ENCODE measurements at regions not wholly inside any gene's neighbourhood (a gene's known extent, or its start where the extent isn't known, plus 50 kb on each side); places are given as distances from the start of the nearest gene placed in this dataset.

- DNase-seq (ENCODE audit: low spot score), result no peak
Measured at GRCh38 chr13:48181482-48182145, 51.4 kb upstream of the ITM2B start.

GRCh38 chr13:48178126-48178525 lies 54.9 kb upstream of the ITM2B start:
- DNase-seq (ENCODE audit: low spot score), result no peak

DNA sequence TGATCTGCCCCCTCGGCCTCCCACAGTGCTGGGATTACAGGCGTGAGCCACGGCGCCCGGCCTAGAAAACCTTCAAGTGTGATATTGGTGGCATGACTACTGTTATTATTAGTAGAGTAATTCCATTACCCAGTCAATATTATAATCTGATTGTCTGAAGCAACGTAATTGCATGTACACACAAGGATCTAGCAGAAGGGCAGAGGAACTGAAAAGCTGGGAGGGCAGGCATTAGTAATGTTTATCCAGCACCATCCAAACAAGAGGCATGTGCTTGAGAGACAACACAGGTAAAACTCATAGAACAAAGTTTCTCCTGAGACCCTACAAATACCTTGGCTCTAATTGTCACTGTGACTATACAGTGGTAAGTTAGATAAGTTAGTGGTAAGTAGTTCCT lies 56.2 kb upstream of the ITM2B start:
- no peak for DNase-seq (ENCODE audit: low spot score)

DNA sequence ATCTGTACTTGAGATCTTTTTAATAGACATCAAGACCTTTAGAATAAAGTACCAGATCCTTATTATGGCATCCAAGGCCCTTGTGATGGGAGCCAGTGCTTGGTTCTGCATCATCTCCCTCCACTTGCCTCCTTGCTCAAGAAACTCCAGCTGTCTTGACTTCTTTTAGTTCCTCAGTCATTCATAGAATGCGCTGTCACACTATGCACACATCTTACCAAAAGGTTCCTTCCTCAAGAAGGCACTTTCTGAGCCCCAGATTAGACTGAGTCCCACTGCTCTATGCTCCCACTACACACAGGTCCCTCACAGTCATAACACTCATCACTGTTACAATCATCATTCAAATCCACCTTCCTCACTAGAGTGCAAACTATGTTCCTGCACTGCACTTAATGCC lies 57.8 kb upstream of the ITM2B start:
- no peak for DNase-seq (ENCODE audit: low spot score)

GRCh38 chr13:48167866-48168265 lies 65.1 kb upstream of the ITM2B start:
- DNase-seq (ENCODE audit: low spot score), result no peak

- no peak for DNase-seq (ENCODE audit: low spot score)
Measured at GRCh38 chr13:48165727-48166126, 67.3 kb upstream of the ITM2B start.

DNA sequence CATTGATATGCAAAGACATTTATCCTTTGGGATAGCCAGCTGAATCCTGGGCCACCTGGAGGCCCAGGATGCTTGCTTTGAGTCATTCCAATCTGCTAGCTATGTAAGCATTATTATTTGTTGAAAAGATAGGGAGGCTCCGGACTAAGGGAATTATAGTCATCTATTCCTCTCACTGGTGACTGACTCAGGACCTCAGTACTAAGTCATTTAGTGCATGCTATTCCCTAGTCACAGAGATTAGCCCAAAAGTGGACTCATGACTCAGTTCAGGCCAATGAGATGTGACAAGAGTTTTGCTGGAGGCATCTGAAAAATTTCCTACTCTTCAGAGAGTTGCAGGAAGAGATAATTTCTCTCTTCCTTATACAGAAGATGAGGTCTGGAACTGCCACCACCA lies 67.9 kb upstream of the ITM2B start:
- no peak for DNase-seq (ENCODE audit: low spot score)

DNA sequence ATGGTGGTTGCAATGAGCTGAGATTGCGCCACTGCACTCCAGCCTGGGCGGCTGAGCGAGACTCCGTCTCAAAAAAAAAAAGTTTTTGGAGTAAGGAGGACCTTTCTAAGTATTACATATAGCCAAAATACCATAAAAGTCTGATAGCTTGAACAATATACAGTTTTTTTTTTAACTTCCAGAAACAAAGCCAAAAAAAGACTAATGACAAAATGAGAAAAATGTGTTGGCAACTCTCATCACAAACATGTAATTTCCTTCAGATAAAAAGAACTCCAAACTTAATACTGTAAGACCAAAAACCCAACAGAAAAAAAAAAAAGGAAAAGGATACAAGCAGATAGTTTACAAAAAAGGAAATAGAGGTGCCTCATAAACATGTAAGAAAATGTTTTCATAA lies 68.2 kb upstream of the MED4 start:
- DNase-seq (ENCODE audit: low spot score), result no peak

- DNase-seq (ENCODE audit: low spot score), result no peak
Measured at GRCh38 chr13:48162217-48162616, 67.3 kb upstream of the MED4 start.

DNA sequence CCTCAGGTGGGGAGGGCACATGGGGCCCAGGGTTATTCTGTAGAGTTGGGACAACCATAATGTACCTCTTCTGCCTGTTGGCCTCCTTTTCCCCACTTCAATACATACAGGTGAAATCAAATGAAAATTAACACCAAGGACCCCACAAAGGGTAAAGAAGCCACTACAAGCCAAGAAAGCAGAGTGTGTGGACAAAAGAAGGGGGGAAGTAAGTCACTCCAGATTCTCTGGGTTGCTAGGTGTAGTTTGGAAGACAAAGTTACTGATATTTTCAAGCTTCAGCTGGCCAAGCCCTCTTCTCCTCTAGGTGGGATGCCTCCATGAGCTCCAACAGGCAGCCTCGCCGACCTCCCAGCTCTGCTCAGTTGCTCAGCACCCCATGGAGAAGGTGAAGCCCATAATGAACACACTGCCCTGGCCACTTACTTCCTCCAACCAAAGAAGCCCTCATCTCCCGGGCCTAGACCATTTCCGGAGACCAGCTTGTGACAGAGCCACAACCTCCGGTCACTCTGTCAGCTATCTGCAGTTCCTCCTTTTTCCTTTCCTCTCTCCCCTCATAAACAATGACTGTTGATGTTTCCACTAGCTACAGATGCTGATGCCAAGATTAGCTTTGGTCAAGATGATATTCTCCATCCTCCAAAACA lies 66.8 kb upstream of the MED4 start:
- no peak for DNase-seq (ENCODE audit: low spot score)

GRCh38 chr13:48160606-48161278 lies 65.8 kb upstream of the MED4 start:
- DNase-seq (ENCODE audit: low spot score), result peak; percentile 60

DNA sequence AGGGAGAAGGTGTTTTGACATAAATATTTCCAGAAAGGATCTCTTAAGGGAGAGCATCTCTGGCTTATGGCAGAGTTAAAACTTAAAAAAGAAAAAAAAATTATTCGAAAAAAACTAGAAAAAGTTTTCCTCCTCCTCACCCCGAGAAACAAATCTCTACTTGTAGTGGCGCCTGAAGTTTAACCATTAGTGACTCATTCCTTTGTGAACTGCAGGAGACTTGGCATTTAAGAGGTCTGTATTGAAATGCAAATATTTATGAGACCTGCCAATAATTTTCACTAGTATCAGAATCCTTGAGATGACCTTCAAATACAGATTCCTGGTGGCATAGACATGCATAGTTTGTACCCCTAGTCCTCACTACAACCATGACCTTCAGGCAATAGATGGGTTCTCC lies 64.9 kb upstream of the MED4 start:
- DNase-seq (ENCODE audit: low spot score), result peak; percentile 14

GRCh38 chr13:48159401-48159800 lies 64.5 kb upstream of the MED4 start:
- peak; percentile 38 for DNase-seq (ENCODE audit: low spot score)

GRCh38 chr13:48158915-48159314 lies 64.0 kb upstream of the MED4 start:
- DNase-seq (ENCODE audit: low spot score), result no peak

DNA sequence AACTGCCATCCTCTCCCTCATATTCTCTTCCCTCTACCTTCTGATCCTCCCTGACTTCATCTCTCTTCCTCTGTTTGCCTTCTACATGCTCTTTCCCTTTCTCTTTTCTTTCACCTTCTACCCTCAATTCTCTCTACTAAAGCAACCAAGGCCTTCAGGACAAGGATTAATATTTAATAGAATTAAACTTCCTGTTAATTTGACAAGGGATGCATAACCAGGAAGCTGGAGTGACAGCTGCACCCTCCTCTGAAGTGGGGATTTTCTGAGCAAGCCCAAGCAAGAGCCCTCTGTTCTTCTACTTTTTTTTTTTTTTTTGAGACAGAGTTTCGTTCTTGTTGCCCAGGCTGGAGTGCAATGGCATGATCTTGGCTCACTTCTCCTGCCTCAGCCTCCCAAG lies 63.4 kb upstream of the MED4 start:
- no peak for DNase-seq (ENCODE audit: low spot score)

DNA sequence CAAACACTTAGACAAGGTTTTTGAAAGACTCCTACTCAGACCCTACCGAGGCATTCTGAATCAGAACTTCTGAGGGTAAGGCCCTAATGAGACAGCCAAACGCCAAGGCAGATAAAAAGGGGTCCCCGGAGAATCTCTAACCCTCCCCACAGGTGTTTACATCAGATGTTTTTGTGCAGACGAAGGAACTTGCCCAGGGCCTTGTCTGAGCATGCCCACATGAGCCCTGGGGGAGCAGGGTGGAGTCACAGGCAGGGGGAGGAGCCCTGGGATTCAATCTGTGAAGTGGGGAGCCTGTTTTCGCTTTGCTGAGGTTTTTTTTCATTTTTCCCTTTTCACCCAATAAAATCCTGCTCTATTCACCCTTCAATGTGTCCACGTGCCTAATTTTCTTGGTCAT lies 61.6 kb upstream of the MED4 start:
- DNase-seq (ENCODE audit: low spot score), result peak; percentile 24

GRCh38 chr13:48155848-48156247 lies 60.9 kb upstream of the MED4 start:
- DNase-seq (ENCODE audit: low spot score), result peak; percentile 84

GRCh38 chr13:48154671-48155070 lies 59.8 kb upstream of the MED4 start:
- no peak for DNase-seq (ENCODE audit: low spot score)

DNA sequence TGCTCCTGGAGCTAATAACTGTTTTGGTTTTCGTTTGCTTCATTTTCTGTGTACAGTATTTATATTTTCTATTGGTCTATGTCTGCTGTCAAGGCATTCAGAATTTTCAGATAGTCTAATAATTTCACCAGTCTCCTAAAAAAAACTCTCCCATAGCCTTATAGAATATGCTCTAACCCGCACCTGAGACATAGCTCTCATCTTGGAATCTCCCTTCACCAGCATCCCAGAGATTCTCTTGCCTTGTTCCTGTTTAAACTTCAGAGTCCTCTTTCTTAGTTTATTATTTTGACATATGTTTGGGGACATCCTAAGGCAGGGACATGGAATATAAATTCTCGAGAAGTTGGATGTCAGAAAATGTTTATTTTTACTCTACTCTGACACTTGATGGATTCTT lies 58.3 kb upstream of the MED4 start:
- DNase-seq (ENCODE audit: low spot score), result no peak

DNA sequence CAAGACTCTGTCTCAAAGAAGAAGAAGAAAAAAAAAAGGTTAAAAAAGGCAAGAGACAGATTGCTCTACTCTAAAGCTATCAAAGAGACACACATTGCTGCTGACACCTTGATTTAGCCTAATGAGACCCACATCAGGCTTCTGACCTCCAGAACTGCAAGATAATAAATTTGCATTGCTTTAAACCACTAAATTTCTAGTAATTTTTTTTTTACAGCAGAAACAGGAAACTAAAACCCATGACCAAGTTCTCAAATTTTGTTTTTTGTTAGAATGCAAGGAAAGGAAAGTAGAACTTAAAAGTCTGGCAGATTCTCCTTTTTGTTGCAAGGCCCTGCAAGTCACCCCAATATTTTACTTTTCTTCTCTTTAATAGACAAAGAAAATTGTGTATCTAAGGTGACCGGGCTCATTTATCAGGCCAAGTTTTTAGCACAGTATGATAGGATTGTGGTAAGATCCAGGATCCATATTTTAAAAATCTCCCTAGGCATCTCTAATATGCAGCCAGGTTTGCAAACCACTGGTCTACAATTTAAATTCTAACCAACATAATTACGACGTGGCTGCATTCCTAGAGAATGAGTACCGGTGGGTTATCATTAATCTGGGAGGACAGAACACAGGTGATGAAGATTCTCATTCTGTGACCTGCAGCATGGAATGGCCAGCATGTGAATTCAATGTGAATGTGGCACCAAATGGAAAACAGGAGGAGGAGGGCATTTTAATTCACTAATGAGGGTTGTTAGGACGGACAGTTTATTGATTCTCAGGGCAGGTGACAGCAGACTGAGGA lies 56.7 kb upstream of the MED4 start:
- peak; percentile 37 for DNase-seq (ENCODE audit: low spot score)

- no peak for DNase-seq (ENCODE audit: low spot score)
Measured at GRCh38 chr13:48148454-48148853, 53.5 kb upstream of the MED4 start.

- DNase-seq (ENCODE audit: low spot score), result no peak
Measured at GRCh38 chr13:48146636-48147035, 51.7 kb upstream of the MED4 start.

DNA sequence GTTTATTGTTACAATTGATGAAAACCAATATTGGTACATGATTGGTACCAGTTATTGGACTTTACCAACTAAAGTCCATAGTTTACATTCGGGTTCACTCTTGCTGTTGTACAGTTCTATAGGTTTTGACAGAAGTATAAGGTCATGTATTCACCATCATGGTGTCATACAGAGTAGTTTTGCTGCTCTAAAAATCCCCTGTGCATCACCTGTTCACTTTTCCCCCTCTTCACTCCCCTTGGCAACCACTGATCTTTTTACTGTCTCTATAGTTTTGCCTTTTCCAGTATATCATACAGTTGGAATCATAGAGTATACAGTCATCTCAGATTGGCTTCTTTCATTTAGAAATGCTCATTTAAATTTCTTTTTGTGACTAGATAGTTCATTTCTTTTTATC lies 51.2 kb upstream of the MED4 start:
- no peak for DNase-seq (ENCODE audit: low spot score)
